GM19455 (cell line): ENCODE measurements at regions not wholly inside any gene's neighbourhood (a gene's known extent, or its start where the extent isn't known, plus 50 kb on each side); places are given as distances from the start of the nearest gene placed in this dataset.

ENCODE experiments used
- ATAC-seq: cut with Tn5 transposase; IDR thresholded peaks from one replicate; pipeline ENCODE4 v1.9.1; 2021; ENCODE audit not compliant: unreplicated experiment

DNA sequence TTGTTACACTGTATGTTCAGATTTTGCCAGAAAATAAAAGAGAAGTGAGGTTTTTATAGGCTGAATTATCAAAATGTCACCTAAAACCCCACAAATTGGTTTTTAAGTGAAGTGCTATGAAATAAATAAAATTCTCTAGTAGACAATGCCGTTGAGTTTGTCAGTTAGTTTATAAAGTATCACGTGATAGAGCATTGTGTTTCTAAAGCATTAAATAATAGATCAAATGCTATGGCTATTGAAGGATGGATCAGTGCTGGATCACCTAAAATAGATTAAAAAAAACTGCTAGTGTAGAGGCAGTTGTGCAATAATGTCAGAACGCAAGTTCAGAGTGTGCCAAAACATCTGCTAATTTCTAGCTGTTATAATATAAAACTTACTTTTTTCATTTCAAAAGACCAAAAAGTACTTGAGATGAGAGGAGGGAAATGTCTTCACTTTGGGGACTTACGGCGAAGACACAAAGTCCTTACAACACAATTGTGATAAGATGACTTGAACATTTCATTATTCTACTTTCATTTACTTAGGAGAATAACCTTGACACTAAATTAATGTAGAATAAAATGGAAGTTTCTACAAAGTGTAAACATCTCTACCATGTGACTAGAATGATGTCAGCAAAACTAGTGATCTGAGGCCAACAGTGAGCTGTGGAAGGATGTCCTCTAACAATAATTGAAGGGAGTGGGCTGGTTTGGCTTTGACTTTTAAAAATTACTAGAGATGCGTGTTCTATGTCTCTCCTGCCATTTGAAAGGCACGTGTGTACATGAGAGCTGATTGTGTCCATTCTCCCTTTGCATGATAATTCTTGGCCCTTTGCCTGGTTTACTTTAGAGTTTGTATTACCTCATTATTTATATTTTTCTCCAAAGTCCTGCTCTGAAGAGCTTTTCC, 154.4 kb upstream of the PDE3A start:
- no peak for ATAC-seq

DNA sequence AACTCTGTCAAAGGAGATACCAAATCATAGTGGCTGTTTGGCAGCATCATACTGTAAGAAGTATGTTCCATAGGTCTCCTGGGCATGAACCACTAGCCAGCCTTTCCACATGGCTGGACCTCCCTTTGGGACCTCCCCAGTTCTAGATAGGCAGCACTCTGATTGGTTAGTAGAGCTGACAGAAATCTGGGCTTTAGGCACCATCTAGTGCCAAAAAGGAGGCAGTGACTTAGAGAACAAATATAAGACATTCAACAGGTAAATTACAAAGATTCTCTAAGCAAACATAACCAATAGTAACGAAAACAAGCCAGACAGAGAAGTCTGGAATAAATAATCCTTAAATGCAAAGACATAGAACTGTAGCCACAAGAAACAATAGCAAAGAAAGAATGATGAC, 148.0 kb upstream of the PDE3A start:
- ATAC-seq: no peak

DNA sequence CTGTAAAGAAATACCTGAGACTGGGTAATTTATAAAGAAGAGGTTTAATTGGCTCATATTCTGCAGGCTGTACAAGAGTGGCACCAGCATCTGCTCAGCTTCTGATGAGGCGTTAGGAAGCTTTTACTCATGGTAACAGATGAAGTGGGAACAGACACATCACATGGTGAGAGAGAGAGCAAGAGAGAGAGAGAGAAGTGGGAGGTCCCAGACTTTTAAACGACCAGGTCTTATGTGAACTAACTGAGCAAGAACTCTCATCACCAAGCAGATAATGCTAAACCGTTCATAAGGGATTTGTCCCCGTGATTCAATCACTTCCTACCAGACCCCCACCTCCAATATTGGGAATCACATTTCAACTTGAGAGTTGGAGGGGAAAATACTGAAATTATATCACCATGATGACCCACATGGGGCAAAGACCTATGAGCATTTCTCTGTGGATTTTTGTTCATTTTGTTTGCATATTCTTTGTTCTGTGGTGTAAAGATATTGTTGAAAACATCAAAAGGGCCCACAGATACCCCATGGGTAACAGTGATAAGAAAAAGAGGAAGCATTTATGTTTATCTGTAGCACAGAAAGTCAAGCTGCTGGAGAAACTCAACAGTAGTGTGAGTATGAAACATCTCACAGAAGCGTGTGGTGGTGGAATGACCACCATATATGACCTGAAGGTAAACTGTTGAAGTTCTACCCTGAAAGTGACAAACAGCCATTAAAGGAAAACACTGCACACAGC, 135.2 kb upstream of the PDE3A start:
- no peak for ATAC-seq

DNA sequence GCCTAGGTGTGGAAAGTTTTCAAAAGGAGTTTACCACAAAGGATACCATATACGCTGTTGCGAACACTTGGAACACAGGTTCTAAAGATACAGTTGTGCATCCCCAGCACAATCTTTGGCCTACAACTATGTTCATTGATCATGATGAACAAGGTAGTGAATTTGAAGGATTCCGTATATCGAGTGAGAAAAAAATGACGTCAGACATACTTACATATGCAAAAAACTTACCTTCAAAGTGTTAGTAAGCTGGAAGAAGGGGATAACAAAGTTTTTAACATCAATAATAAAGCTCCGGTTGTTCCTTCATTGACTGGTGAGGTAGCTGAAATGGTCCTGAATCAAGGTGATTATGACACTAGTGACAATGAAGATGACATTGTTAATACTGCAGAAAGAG, 133.9 kb upstream of the PDE3A start:
- no peak for ATAC-seq

DNA sequence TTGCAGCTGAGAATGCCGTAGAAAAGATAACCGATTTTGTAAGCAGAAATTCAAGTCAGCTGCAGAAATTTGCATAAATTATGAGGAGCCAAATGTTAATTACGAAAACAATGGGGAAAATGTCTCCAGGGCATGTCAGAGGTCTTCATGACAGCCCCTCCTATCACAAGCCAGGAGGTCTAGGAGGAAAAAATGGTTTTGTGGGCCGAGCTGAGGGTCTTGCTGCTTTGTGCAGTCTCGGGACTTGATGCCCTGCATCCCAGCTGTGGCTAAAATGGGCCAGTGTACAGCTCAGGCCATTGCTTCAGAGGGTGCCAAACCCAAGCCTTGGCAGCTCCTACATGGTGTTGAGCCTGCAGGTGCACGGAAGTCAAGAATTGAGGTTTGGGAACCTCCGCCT, 131.2 kb upstream of the PDE3A start:
- no peak for ATAC-seq

DNA sequence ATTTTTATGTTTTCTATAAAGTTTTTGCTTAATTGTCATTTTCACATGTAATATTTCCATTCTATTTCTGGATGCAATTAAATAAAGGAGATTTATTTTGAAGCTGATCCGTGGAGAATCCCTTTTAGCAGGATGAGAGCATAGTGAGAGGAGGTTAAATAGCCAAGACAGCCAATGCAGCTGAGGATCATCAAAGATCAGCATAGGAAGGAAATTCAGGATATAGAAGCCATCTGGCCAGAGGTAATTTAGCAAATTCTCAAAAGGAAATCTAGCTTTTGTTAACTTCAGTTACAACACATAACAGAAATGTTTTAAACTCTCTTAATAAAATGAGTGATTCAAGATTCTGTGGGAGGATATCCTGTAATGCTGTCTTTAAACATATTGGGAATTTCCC, 122.8 kb upstream of the PDE3A start:
- ATAC-seq: no peak

DNA sequence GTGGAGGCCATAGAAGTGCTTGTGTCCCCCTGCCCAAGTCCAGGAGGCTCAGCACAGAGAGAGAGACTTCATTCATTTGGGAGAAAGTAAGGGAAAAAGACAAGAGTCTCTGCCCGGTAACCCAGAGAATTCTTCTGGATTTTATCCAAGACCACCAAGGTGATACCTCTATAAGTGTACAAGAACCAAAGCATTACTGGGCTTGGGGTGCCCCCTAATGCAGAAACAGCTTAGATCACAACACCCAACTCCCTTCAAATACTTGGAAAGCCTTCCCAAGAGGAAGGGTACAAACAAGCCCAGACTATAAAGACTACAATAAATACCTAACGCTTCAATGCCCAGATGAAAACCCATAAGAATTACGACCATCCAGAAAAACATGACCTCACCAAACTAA, 119.7 kb upstream of the PDE3A start:
- no peak for ATAC-seq

DNA sequence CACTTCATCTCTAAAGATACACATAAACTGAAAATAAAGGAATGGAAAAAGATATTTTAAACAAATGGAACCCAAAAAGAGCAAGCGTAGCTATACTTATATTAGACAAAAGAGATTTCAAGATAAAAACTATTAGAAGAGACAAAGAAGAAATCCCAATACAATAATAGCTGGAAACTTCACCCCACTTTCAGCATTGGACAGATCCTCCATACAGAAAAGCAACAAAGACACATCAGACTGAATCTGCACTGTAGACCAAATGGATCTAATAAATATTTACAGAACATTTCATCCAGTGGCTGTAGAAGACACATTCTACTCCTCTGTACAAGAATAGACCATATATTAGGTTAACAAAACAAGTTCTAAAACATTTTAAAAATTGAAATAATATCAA, 117.6 kb upstream of the PDE3A start:
- ATAC-seq: no peak

DNA sequence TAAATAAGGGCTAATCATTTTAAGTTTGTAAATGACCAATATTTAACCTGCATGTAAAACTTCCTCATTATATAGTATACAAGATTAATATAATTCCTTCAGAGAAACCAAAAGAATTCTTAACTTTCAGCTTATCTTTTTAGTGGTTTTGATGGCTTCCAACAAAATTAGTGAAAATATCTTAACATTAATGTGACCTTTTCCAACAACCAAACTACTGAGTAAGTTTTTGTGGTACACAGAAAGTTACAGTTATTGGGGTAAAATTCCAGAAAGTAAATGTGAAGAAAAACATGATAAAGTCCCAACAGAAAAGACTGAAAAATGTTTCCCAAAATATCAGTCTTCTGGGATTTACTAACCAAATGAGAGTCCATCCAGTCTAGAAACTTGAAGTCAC, 111.0 kb upstream of the PDE3A start:
- no peak for ATAC-seq

DNA sequence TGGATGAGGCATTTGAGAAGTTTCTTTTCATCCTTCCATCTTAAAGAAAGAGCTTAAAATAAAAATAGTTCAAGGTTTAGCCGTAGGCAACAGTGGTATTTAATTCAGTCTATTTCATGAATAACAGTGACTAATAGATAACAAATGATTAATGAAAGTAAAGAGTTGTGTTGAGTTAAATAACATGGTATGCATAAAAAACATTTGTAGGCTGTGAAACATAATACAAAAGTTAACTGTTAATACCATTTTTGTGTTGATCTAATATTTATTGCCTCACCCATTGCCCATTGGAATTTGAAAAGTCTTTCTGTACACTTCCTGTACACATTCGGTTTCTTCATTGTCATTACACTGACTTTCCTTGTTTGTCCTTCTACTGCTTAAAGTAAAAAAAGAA, 108.6 kb upstream of the PDE3A start:
- ATAC-seq: no peak

DNA sequence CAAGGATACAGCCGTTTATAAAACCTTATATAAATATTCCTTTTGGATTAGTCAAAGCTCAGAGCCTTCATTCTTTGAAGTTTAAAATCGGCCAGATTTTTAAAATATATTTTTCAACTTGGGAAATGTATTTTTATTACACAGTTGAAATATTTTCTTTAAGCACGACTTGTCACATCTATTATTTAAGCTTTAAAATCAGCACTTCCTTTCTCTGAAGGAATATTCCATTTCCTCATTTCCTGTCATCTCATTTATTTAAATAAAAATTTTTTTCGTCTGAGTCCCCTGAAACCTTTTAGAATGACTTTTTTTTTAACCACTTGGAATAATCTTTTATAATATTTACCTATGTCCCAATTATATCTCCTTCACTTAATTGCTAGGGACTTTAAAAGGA, 107.5 kb upstream of the PDE3A start:
- ATAC-seq: no peak

DNA sequence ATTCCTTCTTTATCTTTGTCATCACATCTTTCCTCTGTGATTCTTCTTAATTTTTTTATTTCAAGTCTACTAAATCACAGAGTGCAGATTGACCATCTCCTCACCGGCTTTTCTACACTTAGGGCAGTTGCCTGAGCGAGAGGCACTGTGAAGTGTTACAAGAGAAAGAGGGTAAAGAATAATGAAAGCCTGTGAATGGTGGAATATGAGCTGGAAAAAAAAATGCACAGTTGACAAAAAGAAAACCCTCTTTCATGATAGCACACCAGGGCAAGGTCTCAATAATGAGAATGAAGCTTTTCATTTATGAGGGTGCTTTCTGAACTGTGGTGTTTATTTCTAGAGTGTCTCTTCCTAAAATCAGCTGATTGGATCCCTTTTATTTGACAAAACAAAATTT, 106.2 kb upstream of the PDE3A start:
- no peak for ATAC-seq

DNA sequence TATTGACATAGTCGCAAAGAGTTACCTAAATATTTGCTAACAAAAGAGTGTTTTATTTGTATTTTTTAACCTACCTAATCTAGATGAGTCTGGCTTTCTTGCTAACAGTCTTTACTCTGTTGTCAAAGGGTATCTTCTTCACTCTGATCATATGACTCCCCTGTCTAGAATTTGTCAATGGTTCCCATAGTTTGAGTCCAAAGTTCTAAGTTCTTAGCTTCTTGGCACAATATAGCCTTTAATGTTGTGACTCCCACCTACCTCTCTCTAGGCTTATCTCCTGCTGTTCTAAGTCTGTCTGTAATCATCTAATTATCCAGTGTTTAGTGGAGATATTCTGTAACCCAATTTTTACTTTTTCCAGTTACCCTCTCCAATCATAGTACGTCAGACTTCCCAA, 104.3 kb upstream of the PDE3A start:
- no peak for ATAC-seq

DNA sequence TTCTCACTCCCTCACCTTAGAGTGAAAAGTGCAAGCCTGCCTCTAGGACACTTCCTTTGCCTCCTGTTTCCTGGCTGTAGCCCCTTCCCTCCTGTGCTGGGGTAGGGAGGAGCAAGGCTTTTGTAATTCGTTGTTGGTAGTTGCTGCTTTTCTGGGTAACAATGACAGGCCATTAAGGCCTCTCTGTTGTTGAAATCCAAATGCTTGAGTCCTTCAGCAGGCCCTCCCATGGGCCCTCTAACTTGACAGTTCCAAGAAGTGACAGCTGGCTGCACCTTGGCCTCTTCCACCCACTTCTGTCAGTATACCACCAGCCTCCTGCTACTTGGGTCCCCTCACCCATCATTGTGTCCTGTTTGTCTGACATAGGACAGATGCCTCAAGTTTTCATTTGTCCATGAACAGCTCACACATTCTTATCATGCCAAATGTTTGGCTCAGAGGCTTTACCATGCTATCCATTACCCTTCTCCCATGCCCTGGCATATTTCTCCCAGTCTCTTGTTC, 103.7 kb upstream of the PDE3A start:
- no peak for ATAC-seq

DNA sequence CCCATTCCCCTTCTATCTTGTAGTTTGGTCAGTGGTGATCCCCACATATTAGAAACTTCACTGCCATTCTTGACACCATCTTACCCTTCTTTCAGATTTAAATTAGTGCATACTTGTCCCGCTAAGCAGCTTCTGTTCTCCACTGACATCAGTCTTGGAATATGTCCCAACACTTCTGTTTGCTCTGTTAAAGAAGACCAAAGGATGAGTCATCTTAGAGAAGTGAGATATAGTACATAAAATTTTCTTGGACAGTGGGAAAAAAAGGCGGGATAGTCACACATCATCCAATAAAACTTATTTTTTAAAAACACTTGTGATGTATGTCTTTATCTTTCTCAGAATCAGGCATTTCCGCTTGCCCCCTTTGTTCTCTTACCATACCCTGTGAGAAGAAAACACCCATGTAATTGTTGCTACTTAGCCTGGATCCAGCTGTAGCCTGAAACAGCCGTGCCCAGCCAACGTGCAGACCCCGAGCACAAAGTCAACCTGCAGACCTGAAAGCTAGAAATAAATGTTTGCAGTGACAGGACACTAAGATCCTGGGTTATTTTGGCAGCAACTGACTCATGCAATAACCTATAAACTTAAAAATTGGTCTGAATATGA, 100.1 kb upstream of the PDE3A start:
- no peak for ATAC-seq

DNA sequence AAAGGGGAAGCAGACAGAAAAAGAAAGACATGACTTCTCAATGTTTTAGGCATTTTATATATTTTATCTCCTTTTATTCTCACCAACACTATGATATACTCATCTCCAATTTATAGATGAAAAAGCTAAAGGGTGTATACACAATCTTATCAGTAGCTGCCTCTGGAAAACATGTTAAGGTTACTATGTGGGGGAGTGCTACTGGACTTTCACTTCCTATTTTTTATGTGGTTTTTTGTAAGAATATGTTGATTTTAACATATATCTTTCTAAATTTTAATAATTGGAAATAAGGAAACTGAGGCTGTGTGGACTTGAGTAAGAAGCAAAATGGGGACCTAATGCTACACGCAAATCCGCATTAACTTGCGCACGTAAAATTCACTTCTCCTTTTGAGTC, 99.6 kb upstream of the PDE3A start:
- ATAC-seq: no peak

DNA sequence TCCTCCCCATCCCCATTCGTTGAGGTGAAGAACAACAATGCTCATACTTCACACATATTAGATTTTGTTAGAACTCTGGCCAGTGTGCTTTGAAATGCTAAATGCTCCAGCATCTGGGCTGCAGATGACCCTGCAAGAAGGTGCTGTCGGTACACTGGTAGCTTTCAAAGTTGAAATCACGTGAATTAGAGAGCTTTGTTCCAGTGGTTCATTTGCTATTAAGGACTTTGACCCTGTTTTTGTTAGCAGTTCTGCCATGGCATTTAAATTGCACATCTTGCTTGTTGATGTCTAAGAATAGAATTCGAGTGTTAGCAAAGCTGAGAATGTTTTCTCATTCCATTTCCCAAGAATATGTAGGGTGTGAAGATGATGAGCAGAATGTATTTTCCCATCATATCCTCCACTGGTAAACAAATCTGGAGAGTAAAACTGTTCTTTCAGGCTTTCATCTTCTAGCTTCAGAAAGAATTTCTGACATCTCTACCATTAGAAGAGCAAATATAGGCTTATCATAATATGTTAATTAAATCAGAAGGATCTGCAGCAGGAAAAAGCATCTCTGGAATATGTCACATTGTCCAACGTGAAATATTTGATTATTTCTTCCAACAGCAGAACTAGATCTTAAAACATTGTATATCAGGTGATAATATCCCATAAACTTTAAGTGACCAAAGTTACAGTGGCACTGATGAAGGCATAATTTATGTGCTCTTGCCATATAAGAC, 98.8 kb upstream of the PDE3A start:
- ATAC-seq: no peak

DNA sequence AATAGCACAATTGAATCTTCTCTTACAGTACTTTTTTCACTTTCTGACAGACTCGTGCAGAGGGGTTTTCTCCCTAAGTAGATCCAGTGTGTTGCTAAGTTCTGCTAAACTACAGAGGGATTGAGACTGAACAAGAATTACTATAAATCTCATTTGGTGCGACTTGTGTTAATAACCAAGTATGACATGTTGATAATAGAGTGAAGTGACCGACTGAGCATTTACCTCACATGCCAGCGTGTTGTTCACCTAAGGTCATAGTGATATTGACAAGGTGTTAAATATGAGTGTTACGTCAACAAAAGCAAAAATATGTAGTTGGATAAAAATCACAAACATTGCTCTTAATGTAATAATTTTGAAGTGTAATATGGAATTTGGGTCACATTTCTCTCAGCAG, 97.8 kb upstream of the PDE3A start:
- no peak for ATAC-seq

DNA sequence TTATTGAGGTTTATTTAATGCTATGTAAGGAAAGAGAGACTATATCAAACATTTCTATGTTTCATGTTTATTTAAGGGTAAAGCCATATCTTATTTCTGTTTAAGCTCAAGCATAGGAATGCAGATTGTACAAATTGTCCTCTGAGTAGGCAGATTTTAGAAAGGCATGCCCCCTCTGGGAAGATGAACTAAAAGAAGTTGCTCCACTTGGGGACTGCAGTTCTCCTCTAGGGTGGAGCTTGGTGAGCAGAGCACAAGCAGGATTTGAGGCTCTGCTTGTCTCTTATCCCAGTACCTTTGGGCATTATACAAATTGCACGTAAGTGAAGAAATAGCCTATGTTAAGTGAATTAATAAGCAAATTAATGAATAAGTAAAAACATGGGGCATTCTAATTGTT, 96.2 kb upstream of the PDE3A start:
- no peak for ATAC-seq

DNA sequence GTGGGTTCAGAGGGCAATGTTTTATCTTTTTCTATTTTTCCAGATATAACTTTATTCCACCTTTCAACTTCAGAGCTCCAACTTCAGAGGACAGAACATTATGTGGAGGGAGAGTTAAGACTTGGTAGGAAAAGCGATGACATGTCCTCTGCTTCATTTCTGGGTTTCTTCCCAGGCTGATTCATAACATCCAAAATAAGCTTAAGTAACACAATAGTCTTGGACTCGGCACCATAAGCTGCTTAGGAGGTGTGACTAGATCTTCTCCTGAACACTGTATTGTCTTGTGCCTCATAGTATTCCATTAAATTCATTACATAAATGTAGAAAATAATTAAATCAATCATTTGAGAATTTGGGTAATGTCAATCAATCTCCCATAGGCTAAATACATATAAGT, 95.5 kb upstream of the PDE3A start:
- ATAC-seq: no peak

DNA sequence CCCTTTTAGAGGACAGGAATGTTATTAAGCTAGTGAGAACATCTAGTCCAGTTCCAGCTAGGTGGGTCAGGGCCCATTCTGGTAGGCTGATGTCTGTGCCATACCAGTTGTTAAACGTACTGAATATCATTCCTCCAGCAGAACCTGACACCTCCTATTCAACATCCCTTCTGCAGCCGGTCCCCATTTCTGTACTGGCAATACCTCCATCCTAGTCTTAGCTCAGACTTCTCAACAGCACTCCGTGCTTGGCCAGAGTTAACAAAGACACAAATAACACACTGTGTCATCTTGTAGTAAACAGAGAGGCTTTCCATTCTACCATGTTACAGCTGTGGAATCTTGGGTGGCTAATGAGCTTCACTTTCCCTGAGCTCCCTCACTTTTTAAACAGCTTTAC, 94.3 kb upstream of the PDE3A start:
- no peak for ATAC-seq
